ENCODE measurements at regions not wholly inside any gene's neighbourhood (a gene's known extent, or its start where the extent isn't known, plus 50 kb on each side); places are given as distances from the start of the nearest gene placed in this dataset.

GRCh38 chr1:224061436-224061835 is 52.5 kb upstream of the FBXO28 start:
- no peak for DNase-seq (ENCODE audit: low spot score in 2 of 2)
- H3K4me3 ChIP-seq (ENCODE audit: low read depth, poor library complexity, severe bottlenecking) = no peak overlapping the region
- intact Hi-C loops (cut with DNase I; ENCODE audit: low total_unique reads) = no loop called here
- WGBS, 2 donors = 44 to 60% methylated on average over 2 of the region's 2 CpGs
- no peak for TF ChIP-seq POLR2A (IDR thresholded peaks at IDR 0.05)
- TF ChIP-seq, protein P1, sequence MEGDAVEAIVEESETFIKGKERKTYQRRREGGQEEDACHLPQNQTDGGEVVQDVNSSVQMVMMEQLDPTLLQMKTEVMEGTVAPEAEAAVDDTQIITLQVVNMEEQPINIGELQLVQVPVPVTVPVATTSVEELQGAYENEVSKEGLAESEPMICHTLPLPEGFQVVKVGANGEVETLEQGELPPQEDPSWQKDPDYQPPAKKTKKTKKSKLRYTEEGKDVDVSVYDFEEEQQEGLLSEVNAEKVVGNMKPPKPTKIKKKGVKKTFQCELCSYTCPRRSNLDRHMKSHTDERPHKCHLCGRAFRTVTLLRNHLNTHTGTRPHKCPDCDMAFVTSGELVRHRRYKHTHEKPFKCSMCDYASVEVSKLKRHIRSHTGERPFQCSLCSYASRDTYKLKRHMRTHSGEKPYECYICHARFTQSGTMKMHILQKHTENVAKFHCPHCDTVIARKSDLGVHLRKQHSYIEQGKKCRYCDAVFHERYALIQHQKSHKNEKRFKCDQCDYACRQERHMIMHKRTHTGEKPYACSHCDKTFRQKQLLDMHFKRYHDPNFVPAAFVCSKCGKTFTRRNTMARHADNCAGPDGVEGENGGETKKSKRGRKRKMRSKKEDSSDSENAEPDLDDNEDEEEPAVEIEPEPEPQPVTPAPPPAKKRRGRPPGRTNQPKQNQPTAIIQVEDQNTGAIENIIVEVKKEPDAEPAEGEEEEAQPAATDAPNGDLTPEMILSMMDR (IDR thresholded peaks at IDR 0.05) = no peak

DNA sequence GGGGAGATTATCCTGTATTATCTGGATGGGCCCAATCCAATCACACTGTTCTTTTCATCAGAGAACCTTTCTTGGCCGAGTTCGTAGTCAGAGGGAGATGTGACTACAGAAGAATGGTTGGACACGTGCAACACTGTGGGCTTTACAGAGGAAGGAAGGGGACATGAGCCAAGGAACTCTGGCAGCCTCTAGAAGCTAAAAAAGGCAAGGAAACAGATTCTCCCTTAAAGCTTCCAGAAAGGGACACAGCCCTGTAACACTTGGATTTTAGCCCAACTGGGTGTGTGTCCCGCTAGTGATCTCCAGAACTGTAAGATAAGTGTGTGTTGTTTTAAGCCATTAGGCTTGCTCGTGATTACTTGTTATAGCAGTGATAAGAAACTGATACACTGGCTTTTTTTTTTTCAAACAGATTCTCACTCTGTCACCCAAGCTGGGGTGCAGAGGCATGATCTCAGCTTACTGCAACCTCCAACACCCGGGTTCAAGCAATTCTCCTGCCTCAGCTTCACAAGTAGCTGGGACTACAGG is 53.9 kb upstream of the FBXO28 start:
- TF ChIP-seq, protein P1 (IDR thresholded peaks at IDR 0.05) = no peak
- no peak for TF ChIP-seq POLR2A (IDR thresholded peaks at IDR 0.05)
- WGBS, 2 donors = 76 to 84% methylated on average over 6 of the region's 6 CpGs
- intact Hi-C loops (cut with DNase I; ENCODE audit: low total_unique reads) = no loop called here
- no peak for DNase-seq (ENCODE audit: low spot score in 2 of 2)
- H3K4me3 ChIP-seq (ENCODE audit: low read depth, poor library complexity, severe bottlenecking) = no peak overlapping the region

DNA sequence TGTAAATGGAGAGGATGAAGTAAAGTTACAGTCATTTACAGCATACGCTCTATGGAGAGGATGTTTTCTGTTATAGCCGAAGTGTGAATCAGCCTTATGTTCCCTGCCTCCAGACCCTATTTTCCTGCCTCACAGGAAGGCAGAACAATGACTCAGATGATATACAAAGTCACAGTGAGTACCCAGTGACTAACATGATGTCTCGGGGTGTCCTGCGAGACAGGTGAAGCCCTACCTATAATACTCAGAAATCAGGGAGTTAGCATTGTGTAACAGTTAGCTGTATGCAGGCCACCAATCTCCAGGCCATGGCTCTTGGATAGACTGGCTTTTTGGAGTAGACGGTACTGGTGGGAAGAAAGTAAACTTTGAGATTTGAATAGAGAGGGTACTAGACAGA is 55.6 kb upstream of the FBXO28 start:
- H3K4me3 ChIP-seq (ENCODE audit: low read depth, poor library complexity, severe bottlenecking) = no peak overlapping the region
- WGBS, 2 donors = 86 to 91% methylated on average over 5 of the region's 5 CpGs
- intact Hi-C loops (cut with DNase I; ENCODE audit: low total_unique reads) = no loop called here
- TF ChIP-seq POLR2A (IDR thresholded peaks at IDR 0.05) = no peak
- TF ChIP-seq, protein P1 (IDR thresholded peaks at IDR 0.05) = no peak
- DNase-seq (ENCODE audit: low spot score in 2 of 2) = no peak

DNA sequence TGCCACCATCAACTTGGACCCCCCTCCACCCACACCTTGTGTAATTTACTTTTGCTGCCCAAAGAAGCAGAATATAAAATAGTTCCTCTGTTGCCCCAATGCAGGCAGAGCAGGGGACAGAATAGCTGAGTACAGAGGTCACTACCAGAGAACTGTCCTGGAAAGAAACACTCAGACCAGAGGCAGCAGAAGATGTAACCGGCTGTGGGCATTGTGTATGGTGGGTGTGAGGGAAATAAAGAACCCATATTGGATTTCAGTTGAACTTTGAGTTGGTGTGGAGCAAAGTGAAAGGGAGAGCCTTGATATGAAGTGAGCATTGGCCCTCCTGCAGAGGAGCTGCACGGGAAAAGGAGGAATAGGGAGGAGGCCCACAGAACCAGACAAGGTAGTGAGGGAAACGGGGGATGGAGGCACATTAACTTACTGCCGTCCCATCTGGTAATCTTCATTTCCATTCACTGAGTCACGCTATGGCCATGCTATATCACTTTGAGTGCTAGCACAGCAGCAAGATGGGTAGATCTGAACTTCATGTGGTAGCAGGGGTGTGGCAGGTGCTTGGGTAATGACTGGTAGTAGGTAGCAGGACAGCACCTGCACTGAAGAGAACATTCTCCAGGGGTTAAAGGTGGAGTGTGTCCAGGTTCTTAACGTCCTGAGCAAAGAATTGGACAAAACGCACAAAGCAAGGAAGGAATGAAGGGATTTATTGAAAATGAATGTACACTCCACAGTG is 56.3 kb upstream of the FBXO28 start:
- intact Hi-C loops (cut with DNase I; ENCODE audit: low total_unique reads) = no loop called here
- no peak for DNase-seq (ENCODE audit: low spot score in 2 of 2)
- 89% methylated on average over 7 of the region's 7 CpGs for WGBS, 2 donors

GRCh38 chr1:224054611-224055010 is 59.3 kb upstream of the FBXO28 start:
- WGBS, 2 donors = 63 to 69% methylated on average over 3 of the region's 3 CpGs
- DNase-seq (ENCODE audit: low spot score in 2 of 2) = no peak
- intact Hi-C loops (cut with DNase I; ENCODE audit: low total_unique reads) = no loop called here
- no peak for TF ChIP-seq POLR2A (IDR thresholded peaks at IDR 0.05)
- TF ChIP-seq, protein P1 (IDR thresholded peaks at IDR 0.05) = no peak
- H3K4me3 ChIP-seq (ENCODE audit: low read depth, poor library complexity, severe bottlenecking) = no peak overlapping the region

More for the DNA sequence above, 56.3 kb upstream of the FBXO28 start:
- no peak overlapping the region for H3K4me3 ChIP-seq (ENCODE audit: low read depth, poor library complexity, severe bottlenecking)
- no peak for TF ChIP-seq POLR2A (IDR thresholded peaks at IDR 0.05)
- TF ChIP-seq, protein P1 (IDR thresholded peaks at IDR 0.05) = no peak

All from lower leg skin (tissue), 4 donors.